Activated naive CD4-positive, alpha-beta T cell treated with anti-CD3 and anti-CD28 coated beads, Interleukin-2, amount 50 U/mL, for 72 hours (primary cell): ENCODE measurements at regions not wholly inside any gene's neighbourhood (a gene's known extent, or its start where the extent isn't known, plus 50 kb on each side); places are given as distances from the start of the nearest gene placed in this dataset.

ENCODE experiments used
- ATAC-seq, 2 donors: fragments of 150-1000 bp; cut with Tn5 transposase; 2 replicates each; pipeline ENCODE4 v1.10.0; 2021; ENCODE audit warnings: mild to moderate bottlenecking in 2 of 2, moderate library complexity in 2 of 2
- DNase-seq, 2 donors: peaks; one replicate each; pipeline ENCODE4 v3.0.0; 2021 to 2022; ENCODE audit warnings: low spot score in 2 of 2
- H3K27ac Mint-ChIP-seq, 2 donors: one replicate each; pipeline ENCODE4 v1.8.0; 2022; ENCODE audit warnings: mild to moderate bottlenecking in 2 of 2, mixed read lengths in 2 of 2
- H3K36me3 Mint-ChIP-seq, 2 donors: one replicate each; pipeline ENCODE4 v1.8.0; 2022; ENCODE audit warnings: mixed read lengths in 2 of 2
- H3K9me3 Mint-ChIP-seq, 2 donors: one replicate each; pipeline ENCODE4 v1.8.0; 2022; ENCODE audit warnings: mixed read lengths in 2 of 2

DNA sequence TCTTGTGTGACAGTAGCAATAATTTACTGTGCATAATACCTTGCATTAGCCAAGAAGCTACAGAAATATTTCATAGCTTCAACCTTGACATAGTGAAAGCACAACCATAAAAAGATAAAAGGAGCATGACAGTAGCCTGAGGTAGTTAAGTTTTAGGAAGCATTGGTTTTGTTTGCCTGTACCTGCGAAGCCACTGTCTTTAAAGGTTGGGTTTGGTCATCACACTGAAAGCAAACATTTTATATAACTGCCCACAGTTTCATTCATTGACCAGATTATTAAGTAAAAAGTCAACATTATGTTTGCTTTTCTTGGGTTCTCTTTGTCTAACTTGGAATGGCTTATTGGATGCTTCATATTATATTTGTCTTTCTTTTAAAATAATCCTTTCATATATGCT is 450.1 kb upstream of the IL12A start:
- no peak for ATAC-seq
- peaks cover 5 to 14% of the 10 kb centered on the region in 2 donors for H3K9me3 Mint-ChIP-seq
- no peak overlapping the region for H3K27ac Mint-ChIP-seq

DNA sequence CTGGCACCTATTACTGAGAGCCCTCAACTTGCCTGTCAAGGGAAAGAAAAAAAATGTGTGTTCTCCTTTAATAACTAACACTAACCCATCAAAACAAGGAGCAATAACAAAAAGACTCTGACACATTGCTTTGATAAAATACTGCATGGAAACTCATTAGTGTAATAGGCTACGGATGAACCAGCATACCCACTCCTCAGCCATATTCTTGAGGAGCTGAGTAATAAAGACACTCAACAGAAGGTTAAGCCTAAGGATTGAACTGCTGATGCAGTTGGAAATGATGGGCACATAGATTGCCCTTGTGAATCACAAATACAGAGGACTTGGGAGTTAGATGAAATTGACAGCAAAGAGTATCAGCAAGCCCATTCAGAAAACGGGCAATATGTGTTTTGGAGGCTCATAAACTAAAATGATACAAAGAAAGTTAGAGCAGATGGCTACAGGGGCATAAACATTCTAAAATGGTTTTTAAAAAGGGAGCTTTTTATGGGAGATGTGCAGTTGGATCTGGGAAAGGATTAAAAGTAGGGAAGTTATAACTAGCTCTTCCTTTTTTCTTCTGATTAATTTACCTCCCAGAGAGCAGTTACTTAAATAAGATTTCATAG is 447.6 kb upstream of the IL12A start:
- DNase-seq: no peak
- ATAC-seq: no peak
- Mint-ChIP-seq H3K27ac (no peak overlapping the region), H3K36me3 (no peaks in the 10 kb centered on the region), H3K9me3 (peaks cover 5 to 9% of the 10 kb centered on the region in 2 donors)

More for the DNA sequence above, 450.1 kb upstream of the IL12A start:
- no peak for DNase-seq
- no peaks in the 10 kb centered on the region for H3K36me3 Mint-ChIP-seq

DNA sequence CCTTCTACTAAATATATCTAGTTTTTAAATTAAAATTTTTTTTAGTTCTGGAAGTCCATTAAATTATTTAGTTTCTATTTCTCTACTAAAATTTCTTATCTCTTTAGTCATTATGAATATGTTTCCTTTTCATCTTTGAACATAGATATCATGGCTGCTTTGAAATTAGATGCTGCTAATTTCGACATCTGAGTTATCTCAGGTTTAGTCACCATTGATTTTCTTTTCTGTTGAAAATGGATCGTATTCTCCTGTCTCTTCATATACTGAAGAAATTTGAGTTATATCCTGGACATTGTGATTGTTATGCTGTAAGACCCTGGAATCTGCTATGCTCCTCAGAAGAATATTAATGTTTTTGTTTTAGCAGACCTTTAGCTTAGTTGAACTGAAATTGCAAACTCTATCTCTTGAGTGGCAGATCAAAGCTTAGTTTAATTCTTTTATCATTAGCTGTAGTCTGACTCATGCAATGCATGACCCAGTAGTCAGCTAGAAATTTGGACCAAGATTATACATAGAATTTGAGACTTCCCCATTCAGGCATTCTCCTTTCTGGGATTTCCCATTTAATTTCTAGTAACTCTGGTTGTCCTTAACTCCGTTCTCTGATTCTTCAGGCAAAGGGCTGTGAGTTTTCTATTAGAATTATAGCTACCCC is 439.8 kb upstream of the IL12A start:
- H3K9me3 Mint-ChIP-seq: peaks cover 0 to 4% of the 10 kb centered on the region in 2 donors
- DNase-seq: no peak
- H3K27ac Mint-ChIP-seq: no peak overlapping the region
- no peaks in the 10 kb centered on the region for H3K36me3 Mint-ChIP-seq
- no peak for ATAC-seq

DNA sequence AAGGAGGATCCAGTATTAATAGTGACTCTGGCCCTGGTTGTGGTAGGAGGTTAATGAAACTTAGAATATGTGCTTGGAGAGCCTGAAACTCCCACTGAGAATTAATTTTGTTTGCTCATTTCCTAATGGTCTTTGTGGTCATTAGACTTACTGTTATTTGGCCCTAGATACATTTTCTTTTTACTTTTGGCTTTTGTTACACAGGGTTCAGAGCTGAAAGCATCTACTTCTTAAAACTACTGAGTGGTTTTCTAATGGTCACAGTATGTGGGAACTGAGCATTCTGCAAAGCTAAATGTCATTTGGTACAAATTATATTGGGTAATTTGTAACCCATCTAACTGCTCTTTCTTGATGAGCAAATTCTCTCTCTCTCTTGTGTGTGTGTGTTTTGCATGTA is 433.4 kb upstream of the IL12A start:
- no peak for DNase-seq
- no peaks in the 10 kb centered on the region for H3K36me3 Mint-ChIP-seq
- ATAC-seq: no peak
- no peak overlapping the region for H3K27ac Mint-ChIP-seq
- peaks cover 0 to 4% of the 10 kb centered on the region in 2 donors for H3K9me3 Mint-ChIP-seq

DNA sequence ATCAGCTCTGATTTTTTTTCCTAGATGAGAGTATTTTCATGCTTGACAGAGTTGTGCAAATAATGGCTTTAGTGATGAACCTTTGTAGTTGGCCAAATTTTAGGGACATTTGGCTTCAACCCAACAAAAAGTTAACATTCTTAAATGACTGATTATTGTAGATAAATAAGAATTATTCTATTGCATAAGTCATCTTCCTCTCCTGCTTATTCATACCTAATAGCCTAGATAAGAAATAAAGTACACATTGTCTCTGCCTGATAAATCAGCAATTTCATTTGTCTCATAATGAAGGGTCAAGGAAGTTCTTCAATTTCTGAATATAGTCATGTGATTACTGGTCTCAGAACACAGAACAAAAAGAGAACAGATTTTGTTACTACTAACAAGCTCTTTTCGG is 428.9 kb upstream of the IL12A start:
- Mint-ChIP-seq H3K36me3 (no peaks in the 10 kb centered on the region), H3K9me3 (peaks cover 1 to 5% of the 10 kb centered on the region in 2 donors), H3K27ac (no peak overlapping the region)
- ATAC-seq: no peak
- DNase-seq: no peak

DNA sequence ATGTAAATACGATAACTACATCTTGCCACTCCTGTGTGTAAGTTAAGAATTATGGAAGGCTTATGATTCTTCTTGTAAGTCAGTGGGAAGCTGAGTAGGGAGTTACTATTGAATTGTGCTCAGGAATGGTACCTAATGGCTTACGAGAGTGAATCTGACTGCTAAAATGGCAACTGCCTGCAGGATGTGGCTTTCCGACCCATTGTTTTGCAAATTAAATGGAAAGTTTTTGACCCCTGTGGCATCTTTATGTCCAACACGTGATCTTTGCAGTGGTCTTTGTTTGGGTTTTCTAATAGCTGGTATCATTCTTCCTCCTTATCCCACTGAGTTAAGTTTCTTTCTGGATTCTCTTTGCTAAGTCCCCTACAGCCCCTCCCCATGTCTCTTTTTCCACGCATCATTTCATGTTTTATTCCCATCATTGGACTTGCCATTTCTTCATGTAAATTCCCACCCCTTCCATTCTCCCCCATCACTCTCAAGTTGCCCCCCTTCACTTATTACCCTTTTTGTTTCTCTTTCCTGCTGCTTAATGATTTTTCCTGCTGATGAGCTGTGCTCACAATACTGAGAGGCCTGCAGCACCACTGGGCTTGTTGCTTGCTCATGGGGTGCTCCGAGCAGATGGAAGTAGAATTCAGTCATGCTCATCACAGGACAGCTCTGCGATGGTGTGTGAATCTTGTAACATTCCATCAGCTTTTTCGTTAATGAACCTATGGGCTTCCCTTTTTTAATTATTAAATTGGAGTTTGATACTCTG is 428.2 kb upstream of the IL12A start:
- H3K9me3 Mint-ChIP-seq: peaks cover 0 to 5% of the 10 kb centered on the region in 2 donors
- ATAC-seq: no peak
- no peak for DNase-seq
- no peak overlapping the region for H3K27ac Mint-ChIP-seq
- no peaks in the 10 kb centered on the region for H3K36me3 Mint-ChIP-seq

DNA sequence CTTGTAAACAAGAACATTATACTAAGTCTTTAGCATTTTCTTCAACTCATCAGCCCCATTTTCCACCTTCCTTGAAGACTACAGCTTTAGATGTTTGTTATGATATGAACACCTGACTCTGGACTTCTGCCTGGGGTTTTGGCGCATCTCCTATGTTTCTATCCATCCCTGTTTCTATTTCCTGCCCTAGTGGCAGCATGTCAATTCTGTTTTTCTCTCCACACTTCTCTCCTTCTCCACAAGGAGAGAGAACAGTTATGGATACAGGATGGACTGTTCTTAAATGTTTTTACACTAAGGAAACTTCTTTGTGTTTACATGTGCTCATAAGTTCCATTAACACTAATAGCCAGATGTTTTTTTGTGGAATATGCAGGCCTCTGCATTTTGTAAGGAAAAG is 423.3 kb upstream of the IL12A start:
- no peak for ATAC-seq

DNA sequence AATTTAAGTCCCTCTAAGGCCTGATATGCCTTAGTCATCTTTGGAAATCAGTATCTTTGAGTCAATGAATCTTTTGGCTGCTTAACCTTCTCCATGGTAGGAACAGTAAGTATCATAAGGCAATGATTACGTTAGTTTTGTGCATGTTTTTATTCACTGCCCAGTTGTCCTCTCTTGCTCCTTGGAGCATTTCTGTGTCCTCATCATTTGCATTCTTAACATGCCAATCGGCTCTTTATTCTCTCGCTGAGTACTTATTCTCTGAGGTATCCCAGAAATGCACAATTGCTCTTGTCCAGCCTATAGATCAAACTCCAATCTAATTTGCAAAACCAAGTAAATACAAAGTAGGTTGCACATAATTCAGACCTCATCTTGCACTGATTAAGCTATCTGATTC is 405.0 kb upstream of the IL12A start:
- peaks cover 0 to 4% of the 10 kb centered on the region in 2 donors for H3K9me3 Mint-ChIP-seq
- ATAC-seq (no peak), DNase-seq (no peak)
- no peak overlapping the region for H3K27ac Mint-ChIP-seq
- no peaks in the 10 kb centered on the region for H3K36me3 Mint-ChIP-seq

More for the DNA sequence above, 423.3 kb upstream of the IL12A start:
- Mint-ChIP-seq H3K27ac (no peak overlapping the region), H3K9me3 (peaks cover 5 to 6% of the 10 kb centered on the region in 2 donors), H3K36me3 (no peaks in the 10 kb centered on the region)
- no peak for DNase-seq

DNA sequence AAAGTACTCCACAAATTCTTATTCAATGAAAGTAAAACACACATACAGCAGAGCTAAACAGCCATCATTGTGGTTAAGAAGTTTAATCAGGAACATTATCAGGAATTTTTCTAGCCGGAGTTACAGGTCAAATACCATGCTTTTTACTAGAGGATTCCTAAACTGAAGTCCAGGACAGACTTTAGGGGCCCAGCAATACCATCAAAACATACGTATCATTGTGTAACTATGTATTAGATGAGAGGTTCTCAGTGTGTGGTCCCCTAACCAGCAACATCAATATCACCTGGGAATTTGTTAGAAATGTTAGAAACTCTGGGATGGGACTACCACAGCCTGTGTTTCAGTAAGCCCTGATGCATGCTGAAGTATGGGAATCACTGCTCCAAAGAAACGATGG is 404.2 kb upstream of the IL12A start:
- Mint-ChIP-seq H3K27ac (no peak overlapping the region), H3K9me3 (peaks cover 0 to 4% of the 10 kb centered on the region in 2 donors), H3K36me3 (no peaks in the 10 kb centered on the region)
- ATAC-seq (no peak), DNase-seq (no peak)

DNA sequence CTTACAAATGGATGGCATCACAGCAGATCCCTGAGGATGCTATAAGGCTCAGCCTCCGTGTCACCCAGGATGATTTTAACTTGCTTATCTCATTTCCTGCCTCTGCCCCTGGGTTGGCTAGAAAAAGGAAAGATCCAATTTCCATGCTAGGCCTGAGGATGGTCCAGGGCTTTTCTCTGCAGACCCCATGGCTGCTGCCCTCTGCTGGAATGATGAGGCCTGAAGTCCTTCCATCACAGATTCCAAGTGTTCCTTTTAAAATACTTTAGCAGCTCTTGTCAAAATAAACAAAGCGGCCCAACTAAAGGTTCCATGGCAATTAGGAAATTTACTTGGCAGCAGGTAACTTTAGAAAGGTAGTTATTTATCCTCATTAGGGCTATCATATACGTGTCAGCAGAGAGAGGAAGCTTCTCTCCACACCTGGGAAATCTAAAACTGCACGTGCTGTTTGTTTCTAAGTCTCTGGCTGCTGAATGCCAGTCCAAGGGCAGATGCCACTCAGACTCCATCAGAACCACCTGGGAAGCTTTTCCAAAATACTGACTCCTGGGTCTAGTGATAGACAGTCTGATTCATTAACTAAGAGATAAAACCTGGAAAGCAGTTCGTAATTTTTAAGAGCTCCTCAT is 401.9 kb upstream of the IL12A start:
- DNase-seq (no peak), ATAC-seq (no peak)
- H3K27ac Mint-ChIP-seq: no peak overlapping the region
- H3K36me3 Mint-ChIP-seq: no peaks in the 10 kb centered on the region
- peaks cover 5 to 13% of the 10 kb centered on the region in 2 donors for H3K9me3 Mint-ChIP-seq

DNA sequence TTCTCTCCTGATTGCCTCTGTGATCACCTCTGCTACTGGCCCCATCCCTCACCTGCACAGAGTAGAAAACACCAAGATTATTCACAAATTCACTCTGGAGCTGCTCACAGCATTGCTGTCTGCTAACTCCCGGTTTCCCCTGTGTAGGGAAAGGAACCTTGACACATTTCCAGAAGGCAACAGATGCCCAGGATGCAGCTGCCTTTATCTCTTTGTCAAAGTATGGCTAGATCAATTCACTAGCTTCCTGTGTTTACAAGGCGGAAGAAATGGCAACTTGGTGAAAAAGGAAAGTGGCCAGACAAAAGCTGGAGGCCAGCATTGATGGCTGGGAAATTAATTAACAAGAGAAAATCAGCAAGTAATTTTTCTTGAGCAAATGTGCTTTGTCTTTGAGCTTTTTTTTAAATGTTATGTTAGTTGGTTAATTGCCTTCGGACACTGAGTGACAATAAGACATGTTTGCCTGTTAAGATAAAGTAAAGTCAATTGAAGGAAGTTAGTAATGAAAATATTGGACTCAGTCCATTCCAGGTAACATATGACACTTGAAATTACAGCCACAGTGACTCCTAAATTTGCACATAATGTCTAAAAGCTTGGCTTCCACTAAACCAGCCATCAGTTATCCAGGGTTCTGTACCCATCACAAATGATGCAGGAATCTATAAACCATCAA is 394.6 kb upstream of the IL12A start:
- peaks cover 15 to 18% of the 10 kb centered on the region in 2 donors for H3K9me3 Mint-ChIP-seq
- no peak for ATAC-seq
- no peak for DNase-seq
- H3K36me3 Mint-ChIP-seq: peaks cover 0 to 4% of the 10 kb centered on the region in 2 donors
- H3K27ac Mint-ChIP-seq: no peak overlapping the region

DNA sequence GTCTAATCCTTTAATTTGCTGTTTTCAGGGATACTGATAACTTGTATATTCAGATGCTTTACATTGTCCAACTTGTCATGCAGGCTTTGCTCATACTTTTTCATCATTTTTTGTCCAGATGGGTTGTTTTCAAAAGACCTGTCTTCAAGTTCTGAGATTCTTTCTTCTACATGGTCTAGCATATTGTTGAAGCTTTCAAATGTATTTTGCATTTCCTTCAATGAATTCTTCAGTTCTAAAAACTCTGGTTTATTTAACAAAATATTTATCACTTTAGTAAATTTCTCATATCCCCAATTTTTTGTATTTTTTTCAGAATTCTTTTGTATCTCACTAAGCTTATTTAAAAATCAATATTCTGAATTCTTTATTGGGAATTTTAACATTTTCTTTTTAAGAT is 388.3 kb upstream of the IL12A start:
- no peak for ATAC-seq
- Mint-ChIP-seq H3K36me3 (no peaks in the 10 kb centered on the region), H3K27ac (no peak overlapping the region), H3K9me3 (peaks cover 5 to 14% of the 10 kb centered on the region in 2 donors)
- no peak for DNase-seq

DNA sequence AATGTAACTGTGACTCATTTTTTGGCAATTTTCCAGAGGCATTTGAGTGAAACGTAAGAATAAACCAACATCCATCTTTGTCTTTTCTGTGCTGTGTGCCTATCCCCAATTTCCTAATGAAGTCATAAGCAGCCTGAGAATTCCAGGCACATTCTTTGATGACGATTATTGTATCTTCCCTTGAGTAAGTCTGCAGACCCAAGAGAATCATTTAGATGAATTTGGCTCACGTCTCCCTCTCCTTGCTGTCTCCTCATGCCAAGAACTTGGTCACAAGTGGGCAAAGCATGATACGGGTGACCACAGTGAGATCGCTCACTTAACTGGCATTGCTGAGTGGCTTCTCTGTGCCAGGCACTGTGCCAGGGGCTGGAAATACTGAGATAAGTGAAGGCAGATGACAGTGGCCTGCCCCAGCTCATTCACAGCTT is 384.5 kb upstream of the IL12A start:
- H3K36me3 Mint-ChIP-seq: no peaks in the 10 kb centered on the region
- peaks cover 5 to 15% of the 10 kb centered on the region in 2 donors for H3K9me3 Mint-ChIP-seq

DNA sequence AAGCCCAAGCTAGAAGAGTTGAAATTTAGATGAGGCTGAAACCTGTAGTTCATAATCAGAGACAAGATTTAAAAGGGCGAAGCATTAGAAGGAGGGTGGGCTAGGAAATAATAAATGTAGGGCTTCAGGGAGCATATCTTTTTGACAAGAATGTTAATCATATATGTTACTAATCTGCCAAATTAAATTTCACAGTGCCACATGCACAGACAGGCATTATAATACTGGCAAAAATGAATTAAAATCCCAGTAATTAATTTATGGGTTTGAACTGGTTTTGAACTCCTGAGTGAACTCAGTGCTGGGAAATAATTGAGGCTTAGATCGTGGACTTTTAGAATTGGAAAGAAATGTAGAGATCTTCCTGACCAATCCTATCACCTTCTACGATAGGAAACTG is 383.5 kb upstream of the IL12A start:
- no peaks in the 10 kb centered on the region for H3K36me3 Mint-ChIP-seq
- no peak for ATAC-seq
- H3K9me3 Mint-ChIP-seq: peaks cover 5 to 7% of the 10 kb centered on the region in 2 donors
- DNase-seq: no peak
- H3K27ac Mint-ChIP-seq: no peak overlapping the region

More for the DNA sequence above, 384.5 kb upstream of the IL12A start:
- no peak overlapping the region for H3K27ac Mint-ChIP-seq
- no peak for ATAC-seq
- DNase-seq: no peak

DNA sequence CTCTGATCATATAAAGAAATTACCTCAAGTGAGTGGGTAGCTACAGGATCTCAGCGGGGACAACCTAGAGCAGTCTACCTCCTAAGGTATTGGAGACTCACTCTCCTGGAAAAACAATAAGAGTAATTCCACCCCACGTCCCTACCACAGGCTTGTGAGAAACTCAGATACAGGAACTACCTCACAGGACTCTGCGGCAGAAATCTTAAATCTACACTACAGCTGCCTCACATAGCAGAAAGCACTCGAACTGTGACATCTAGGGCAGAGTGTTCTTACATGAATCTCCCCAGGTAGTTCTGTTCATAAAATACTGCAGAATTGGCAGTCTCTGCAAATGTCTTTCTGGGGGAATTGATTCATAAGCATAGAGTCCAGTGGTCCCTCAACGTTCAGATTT is 382.9 kb upstream of the IL12A start:
- peaks cover 3 to 5% of the 10 kb centered on the region in 2 donors for H3K9me3 Mint-ChIP-seq
- ATAC-seq: no peak
- no peak for DNase-seq
- no peaks in the 10 kb centered on the region for H3K36me3 Mint-ChIP-seq
- no peak overlapping the region for H3K27ac Mint-ChIP-seq

DNA sequence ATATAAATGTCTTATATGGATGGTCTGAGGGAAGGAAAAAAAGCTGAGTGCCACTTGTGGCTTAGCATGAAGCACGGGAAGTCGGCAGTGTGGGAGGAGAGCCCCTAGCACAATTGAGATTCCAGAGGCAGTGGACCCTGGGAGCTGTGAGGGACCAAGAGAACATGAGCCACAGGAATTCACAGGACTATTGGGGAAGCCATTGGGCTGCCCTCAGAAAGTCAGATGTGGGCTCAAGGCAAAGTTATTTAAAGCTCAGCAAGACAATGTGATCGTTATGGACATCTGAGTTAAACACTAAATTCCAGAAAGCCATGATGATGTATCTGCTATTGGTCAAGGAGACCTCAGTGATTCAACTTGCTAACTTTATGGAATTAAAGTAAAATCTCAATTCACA is 380.8 kb upstream of the IL12A start:
- H3K27ac Mint-ChIP-seq: no peak overlapping the region
- peaks cover 0 to 5% of the 10 kb centered on the region in 2 donors for H3K9me3 Mint-ChIP-seq
- no peaks in the 10 kb centered on the region for H3K36me3 Mint-ChIP-seq
- ATAC-seq (no peak), DNase-seq (no peak)

DNA sequence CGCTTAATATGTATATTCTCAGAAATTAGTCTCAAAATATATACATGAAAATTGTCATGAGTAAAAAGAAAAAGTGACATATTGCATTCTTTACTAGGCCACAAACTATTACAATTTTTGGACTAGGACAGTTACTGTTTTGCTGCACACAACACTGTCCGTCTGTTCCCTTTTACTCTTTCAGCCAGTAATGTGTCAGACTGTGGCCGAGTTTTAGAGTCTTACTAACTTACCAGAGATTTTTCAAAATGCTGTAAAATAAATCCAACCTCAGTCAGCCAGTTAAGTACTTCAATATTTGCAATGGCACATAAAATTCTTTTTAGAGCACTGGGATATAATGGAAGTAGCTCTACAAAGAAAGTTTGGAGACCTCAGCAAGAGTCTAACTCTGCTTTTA is 380.3 kb upstream of the IL12A start:
- Mint-ChIP-seq H3K27ac (no peak overlapping the region), H3K9me3 (peaks cover 0 to 5% of the 10 kb centered on the region in 2 donors), H3K36me3 (no peaks in the 10 kb centered on the region)
- no peak for ATAC-seq
- no peak for DNase-seq
